ENCODE measurements at regions not wholly inside any gene's neighbourhood (a gene's known extent, or its start where the extent isn't known, plus 50 kb on each side); places are given as distances from the start of the nearest gene placed in this dataset.

GRCh38 chr7:116443646-116444045 lies 55.9 kb upstream of the CAV2 start:
- ChIA-PET CTCF (interaction anchor here (1.5 to 2.5 kb wide), 3 partner anchors 51 to 184 kb away, joined by 4 to 9 read pairs (median 6); no protein-coding TSS in a partner anchor), POLR2A (interaction anchor here (0.6 kb wide), 1 partner anchor 78 kb away, joined by 3 read pairs; no protein-coding TSS in a partner anchor)
- Histone ChIP-seq H3K36me3 (ENCODE audit: control insufficient read depth, insufficient read depth, low read length) (no peaks in the 10 kb centered on the region), H3K27me3 (ENCODE audit: control insufficient read depth, insufficient read depth, low read length) (no peaks in the 10 kb centered on the region), H3K4me3 (ENCODE audit: low read depth, low read length) (no peak overlapping the region)
- DNase-seq (ENCODE audit: low read depth), result no peak
- TF ChIP-seq CTCF (IDR thresholded peaks at IDR 0.05; ENCODE audit: insufficient read depth, low read depth, low read length), result no peak

DNA sequence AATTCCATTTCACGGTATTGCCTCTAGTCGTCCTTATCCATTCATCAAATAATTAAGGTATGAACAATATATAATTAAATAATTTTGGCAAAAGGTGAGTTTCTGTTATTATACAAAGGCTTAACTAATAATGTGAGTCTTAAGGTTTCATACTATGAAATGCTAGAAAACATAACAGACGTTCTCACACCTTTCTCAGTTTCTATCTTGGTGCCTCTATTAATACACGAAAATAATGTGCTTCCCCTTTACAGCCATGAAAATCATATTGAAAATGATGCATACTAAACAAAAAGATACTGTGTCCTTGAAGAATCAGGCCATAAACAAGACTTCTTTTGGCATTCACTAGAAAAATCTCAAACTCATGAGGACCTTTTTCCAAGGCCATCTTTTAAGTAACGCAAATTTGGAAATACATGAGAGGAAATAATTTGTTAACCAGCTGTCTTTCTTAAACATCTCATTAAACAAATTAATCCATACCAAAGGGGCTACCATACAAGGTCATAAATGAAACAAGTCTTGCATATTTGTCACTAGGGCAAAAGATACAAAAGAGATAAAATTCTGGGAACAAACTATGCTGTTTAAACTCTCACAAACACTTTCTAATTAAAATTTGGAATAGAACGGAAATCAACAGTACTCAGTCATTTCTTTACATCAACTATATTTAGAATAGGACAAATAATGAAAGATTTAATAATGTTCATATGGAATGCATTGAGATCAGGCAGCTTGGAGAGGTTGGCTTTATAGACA lies 53.9 kb upstream of the CAV2 start:
- no peaks in the 10 kb centered on the region for H3K27me3 ChIP-seq (ENCODE audit: control insufficient read depth, insufficient read depth, low read length)
- H3K36me3 ChIP-seq (ENCODE audit: control insufficient read depth, insufficient read depth, low read length), result no peaks in the 10 kb centered on the region
- TF ChIP-seq CTCF (IDR thresholded peaks at IDR 0.05; ENCODE audit: insufficient read depth, low read depth, low read length), result no peak
- DNase-seq (ENCODE audit: low read depth), result no peak
- POLR2A ChIA-PET, result no interaction called here
- CTCF ChIA-PET, result no interaction called here
- H3K4me3 ChIP-seq (ENCODE audit: low read depth, low read length), result no peak overlapping the region

DNA sequence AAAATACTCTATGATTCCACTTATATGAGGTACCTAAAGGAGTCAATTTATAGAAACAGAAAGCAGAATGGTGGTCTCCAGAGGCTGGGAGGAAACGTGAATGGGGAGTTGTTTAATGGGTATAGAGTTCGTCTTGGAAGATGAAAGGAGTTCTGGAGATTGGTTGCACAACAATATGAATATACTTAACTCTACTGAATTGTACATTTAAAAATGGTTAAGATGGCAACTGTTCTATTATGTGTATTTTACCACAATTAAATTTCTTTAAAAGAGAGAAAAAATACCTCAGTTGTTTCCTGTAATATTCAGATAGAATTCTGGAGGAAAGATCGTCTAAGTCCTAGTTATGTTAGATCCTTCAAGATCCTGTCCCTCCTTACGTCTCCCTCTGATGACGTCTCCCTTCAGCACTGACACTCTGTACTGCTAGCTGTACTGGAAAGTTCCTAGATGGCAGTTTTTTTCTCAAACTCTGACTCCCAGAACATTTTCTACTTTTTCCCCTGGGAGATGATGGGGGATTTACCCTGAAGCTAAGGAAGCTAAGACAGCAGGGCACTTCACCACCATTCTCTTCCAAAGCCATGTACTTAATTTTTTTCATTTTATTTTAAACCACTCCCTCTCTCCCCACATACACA lies 53.2 kb upstream of the CAV2 start:
- POLR2A ChIA-PET, result no interaction called here
- TF ChIP-seq CTCF (IDR thresholded peaks at IDR 0.05; ENCODE audit: insufficient read depth, low read depth, low read length), result no peak
- CTCF ChIA-PET, result interaction anchor here (0.9 kb wide), 1 partner anchor 187 kb away, joined by 3 read pairs; no protein-coding TSS in a partner anchor

DNA sequence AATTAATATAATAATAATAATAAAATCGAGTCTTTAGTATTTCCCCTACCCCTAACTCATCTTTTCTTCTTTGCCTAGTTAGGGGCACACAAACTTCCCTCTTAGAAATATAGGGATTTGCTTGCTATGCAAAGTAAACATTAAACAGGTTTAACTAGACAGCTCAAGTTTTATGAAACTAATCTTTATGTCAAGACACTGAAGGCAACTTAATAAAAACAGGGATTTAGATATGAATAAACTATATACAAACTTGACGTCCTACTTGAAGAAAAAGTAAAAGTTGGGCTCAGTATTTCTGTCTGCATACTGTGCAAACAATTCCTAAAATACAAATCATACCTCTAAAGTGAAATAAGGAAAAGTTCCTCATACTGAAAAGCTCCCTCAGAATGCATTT lies 52.1 kb upstream of the CAV2 start:
- POLR2A ChIA-PET, result no interaction called here
- no peak overlapping the region for H3K4me3 ChIP-seq (ENCODE audit: low read depth, low read length)

More for the DNA sequence above, 53.2 kb upstream of the CAV2 start:
- Histone ChIP-seq H3K4me3 (ENCODE audit: low read depth, low read length) (no peak overlapping the region), H3K27me3 (ENCODE audit: control insufficient read depth, insufficient read depth, low read length) (no peaks in the 10 kb centered on the region), H3K36me3 (ENCODE audit: control insufficient read depth, insufficient read depth, low read length) (no peaks in the 10 kb centered on the region)
- no peak for DNase-seq (ENCODE audit: low read depth)

More for the DNA sequence above, 52.1 kb upstream of the CAV2 start:
- no peak for TF ChIP-seq CTCF (IDR thresholded peaks at IDR 0.05; ENCODE audit: insufficient read depth, low read depth, low read length)
- CTCF ChIA-PET, result interaction anchor here (0.9 kb wide), 1 partner anchor 45 kb away, joined by 3 read pairs; no protein-coding TSS in a partner anchor
- no peaks in the 10 kb centered on the region for H3K27me3 ChIP-seq (ENCODE audit: control insufficient read depth, insufficient read depth, low read length)
- DNase-seq (ENCODE audit: low read depth), result no peak
- H3K36me3 ChIP-seq (ENCODE audit: control insufficient read depth, insufficient read depth, low read length), result no peaks in the 10 kb centered on the region
